Bronchial epithelial cell (primary cell): ENCODE measurements at regions not wholly inside any gene's neighbourhood (a gene's known extent, or its start where the extent isn't known, plus 50 kb on each side); places are given as distances from the start of the nearest gene placed in this dataset.

Source experiments
- DNase-seq: peaks from one replicate; pipeline ENCODE4 v3.0.0-alpha.2; 2010; ENCODE audit warnings: low read depth
- FAIRE-seq: peaks from 2 replicates; lab custom pipeline; 2011; peaks lifted over from hg19 to GRCh38; lab: Jason Lieb, UNC
- H3K27me3 ChIP-seq: 2 replicates; pipeline ENCODE4 v1.5.1; 2011; ENCODE audit warnings: low read length; ENCODE audit not compliant: control insufficient read depth, insufficient read depth
- H3K36me3 ChIP-seq: 2 replicates; pipeline ENCODE4 v1.5.1; 2011; ENCODE audit warnings: low read length; ENCODE audit not compliant: control insufficient read depth, insufficient read depth
- H3K4me3 ChIP-seq: 2 replicates; pipeline ENCODE4 v1.5.1; 2011; ENCODE audit warnings: mild to moderate bottlenecking, low read depth, low read length, control low read depth
- TF ChIP-seq, protein P1 (sequence below): IDR thresholded peaks from 2 replicates; pipeline ENCODE4 v1.5.1; 2011; ENCODE audit warnings: mild to moderate bottlenecking, moderate library complexity, low read length, control low read depth, inconsistent platforms; ENCODE audit not compliant: insufficient read depth, severe bottlenecking

DNA sequence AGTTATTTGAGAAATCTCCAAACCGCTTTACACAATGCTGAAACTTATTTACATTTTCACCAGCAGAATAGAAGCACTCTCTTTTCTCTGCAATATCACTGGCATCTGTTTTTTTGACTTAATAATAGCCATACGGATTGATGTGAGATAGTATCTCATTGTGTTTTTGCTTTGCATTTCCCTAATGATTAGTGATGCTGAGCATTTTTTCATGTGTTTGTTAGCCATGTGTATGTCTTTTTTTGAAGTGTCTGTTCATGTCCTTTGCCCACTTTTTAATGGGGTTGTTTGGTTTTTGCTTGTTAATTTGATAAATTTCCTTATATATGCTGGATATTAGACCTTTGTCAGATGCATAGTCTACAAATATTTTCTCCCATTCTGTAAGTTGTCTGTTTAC, 73.6 kb downstream of the FBXO5 start:
- DNase-seq = no peak
- no peaks in the 10 kb centered on the region for H3K27me3 ChIP-seq

DNA sequence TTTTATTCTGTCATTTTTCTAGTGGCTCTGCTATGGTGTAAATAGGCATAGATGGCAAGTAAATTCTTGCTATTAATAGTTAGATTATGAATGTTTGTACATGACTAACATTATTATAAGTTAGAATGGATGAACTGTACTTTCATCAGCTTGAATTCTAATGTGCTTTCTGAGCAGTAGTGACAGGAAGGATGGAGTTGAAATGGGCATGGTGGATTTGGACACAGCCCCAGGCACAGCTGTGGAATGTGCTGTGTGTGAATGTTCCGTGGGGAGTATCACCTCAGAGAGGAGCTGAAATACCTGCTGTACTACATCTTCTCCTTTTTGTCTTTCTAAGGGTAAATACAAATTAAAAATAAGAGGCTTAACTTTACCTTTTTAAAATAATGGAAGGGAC, 66.8 kb downstream of the FBXO5 start:
- FAIRE-seq = no peak
- no peaks in the 10 kb centered on the region for H3K36me3 ChIP-seq

More for the DNA sequence above, 73.6 kb downstream of the FBXO5 start:
- Histone ChIP-seq H3K36me3 (no peaks in the 10 kb centered on the region), H3K4me3 (no peak overlapping the region)
- no peak for FAIRE-seq
- TF ChIP-seq, protein P1, sequence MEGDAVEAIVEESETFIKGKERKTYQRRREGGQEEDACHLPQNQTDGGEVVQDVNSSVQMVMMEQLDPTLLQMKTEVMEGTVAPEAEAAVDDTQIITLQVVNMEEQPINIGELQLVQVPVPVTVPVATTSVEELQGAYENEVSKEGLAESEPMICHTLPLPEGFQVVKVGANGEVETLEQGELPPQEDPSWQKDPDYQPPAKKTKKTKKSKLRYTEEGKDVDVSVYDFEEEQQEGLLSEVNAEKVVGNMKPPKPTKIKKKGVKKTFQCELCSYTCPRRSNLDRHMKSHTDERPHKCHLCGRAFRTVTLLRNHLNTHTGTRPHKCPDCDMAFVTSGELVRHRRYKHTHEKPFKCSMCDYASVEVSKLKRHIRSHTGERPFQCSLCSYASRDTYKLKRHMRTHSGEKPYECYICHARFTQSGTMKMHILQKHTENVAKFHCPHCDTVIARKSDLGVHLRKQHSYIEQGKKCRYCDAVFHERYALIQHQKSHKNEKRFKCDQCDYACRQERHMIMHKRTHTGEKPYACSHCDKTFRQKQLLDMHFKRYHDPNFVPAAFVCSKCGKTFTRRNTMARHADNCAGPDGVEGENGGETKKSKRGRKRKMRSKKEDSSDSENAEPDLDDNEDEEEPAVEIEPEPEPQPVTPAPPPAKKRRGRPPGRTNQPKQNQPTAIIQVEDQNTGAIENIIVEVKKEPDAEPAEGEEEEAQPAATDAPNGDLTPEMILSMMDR = no peak

DNA sequence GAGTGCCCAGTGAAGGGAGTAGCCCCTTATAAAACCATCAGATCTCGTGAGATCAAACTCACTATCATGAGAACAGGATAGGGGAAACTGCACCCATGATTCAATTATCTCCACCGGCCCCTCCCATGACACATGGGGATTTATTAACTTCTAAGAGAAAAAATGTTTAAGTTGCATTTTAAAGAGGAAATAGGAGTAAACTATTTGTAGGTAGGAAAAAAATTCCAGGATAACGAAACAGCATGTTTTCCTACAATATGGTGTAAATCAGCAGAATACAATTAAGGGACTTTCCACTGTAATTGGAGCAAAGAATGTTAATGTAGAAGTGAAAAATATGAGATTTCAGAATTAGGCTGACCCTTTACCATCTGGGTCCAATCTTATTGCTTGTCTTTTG, 63.9 kb downstream of the FBXO5 start:
- DNase-seq (no peak), FAIRE-seq (no peak)
- TF ChIP-seq, protein P1 = no peak
- Histone ChIP-seq H3K27me3 (no peaks in the 10 kb centered on the region), H3K36me3 (no peaks in the 10 kb centered on the region), H3K4me3 (no peak overlapping the region)

More for the DNA sequence above, 66.8 kb downstream of the FBXO5 start:
- no peak overlapping the region for H3K4me3 ChIP-seq
- TF ChIP-seq, protein P1 = no peak
- no peaks in the 10 kb centered on the region for H3K27me3 ChIP-seq
- DNase-seq = peak; percentile 73

DNA sequence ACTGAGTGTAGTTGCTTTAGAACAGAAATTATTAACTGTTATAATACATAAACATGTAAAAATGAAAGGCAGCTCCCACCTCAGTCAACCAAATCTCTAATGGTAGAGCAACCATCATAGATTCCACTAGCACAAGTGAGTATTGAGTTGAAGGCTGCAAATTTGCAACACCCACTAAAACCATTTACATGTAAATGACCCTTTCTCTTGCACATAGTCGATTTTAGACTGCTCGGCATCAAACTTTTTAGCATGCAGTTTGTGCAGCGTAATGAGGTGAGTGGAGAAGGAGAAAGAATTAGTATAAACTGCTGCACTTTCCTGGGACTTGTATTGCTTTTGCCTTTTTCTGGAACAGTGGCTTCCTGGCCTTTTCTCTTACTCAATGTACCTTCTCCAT, 62.8 kb downstream of the FBXO5 start:
- no peaks in the 10 kb centered on the region for H3K27me3 ChIP-seq
- TF ChIP-seq, protein P1 = no peak
- no peak for DNase-seq
- no peak overlapping the region for H3K4me3 ChIP-seq
- no peak for FAIRE-seq
- H3K36me3 ChIP-seq = no peaks in the 10 kb centered on the region
